Chondrocyte (in vitro differentiated cells): ENCODE measurements at regions not wholly inside any gene's neighbourhood (a gene's known extent, or its start where the extent isn't known, plus 50 kb on each side); places are given as distances from the start of the nearest gene placed in this dataset.

Experiments used
- DNase-seq: peaks from one replicate; pipeline ENCODE4 v3.0.0; 2021; ENCODE audit warnings: mixed read lengths, low spot score
- H3K27ac Mint-ChIP-seq: one replicate; pipeline ENCODE4 v1.8.0; 2021; ENCODE audit warnings: mild to moderate bottlenecking, moderate library complexity, mixed read lengths; ENCODE audit not compliant: unreplicated experiment
- H3K27me3 Mint-ChIP-seq: 2 replicates; pipeline ENCODE4 v1.8.0; 2021; ENCODE audit warnings: low read depth, mixed read lengths
- H3K36me3 Mint-ChIP-seq: 2 replicates; pipeline ENCODE4 v1.8.0; 2021; ENCODE audit warnings: low read depth, mixed read lengths
- H3K4me1 Mint-ChIP-seq: 2 replicates; pipeline ENCODE4 v1.8.0; 2021; ENCODE audit warnings: low read depth, mild to moderate bottlenecking, mixed read lengths
- H3K4me3 Mint-ChIP-seq: one replicate; pipeline ENCODE4 v1.8.0; 2021; ENCODE audit warnings: mild to moderate bottlenecking, moderate library complexity, mixed read lengths; ENCODE audit not compliant: unreplicated experiment
- H3K9me3 Mint-ChIP-seq: 2 replicates; pipeline ENCODE4 v1.8.0; 2021; ENCODE audit warnings: low read depth, mixed read lengths
- TF ChIP-seq, protein P1 (sequence below): fragments of 200-600 bp; sonication (generic); IDR thresholded peaks from 2 replicates; pipeline ENCODE4 v1.5.0; 2021; ENCODE audit warnings: antibody characterized with exemption, mild to moderate bottlenecking, moderate library complexity

DNA sequence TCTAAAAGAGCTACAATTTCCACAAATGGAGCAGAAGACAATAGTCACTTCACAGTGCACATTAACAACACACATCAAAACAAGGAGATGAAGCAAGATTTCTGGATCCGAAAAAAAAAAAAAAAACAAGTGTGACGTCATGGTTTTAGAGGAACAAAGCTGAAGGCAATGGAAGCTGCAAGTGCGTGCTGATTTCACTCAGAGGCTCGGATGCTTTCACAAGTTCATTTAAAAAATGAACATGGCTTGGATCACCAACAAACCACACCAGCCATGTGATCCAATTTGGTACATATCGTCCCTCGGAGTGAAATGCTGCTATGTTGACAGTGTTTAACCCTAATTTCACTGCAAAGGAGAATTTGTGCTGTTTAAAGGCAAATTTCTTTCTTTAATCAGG lies 337.0 kb upstream of the PRKCQ start:
- Mint-ChIP-seq H3K27ac (no peak overlapping the region), H3K4me1 (peaks cover 5% of the 10 kb centered on the region), H3K4me3 (no peak overlapping the region), H3K9me3 (no peaks in the 10 kb centered on the region), H3K36me3 (peaks cover 1% of the 10 kb centered on the region), H3K27me3 (no peaks in the 10 kb centered on the region)
- DNase-seq: no peak
- TF ChIP-seq, protein P1, sequence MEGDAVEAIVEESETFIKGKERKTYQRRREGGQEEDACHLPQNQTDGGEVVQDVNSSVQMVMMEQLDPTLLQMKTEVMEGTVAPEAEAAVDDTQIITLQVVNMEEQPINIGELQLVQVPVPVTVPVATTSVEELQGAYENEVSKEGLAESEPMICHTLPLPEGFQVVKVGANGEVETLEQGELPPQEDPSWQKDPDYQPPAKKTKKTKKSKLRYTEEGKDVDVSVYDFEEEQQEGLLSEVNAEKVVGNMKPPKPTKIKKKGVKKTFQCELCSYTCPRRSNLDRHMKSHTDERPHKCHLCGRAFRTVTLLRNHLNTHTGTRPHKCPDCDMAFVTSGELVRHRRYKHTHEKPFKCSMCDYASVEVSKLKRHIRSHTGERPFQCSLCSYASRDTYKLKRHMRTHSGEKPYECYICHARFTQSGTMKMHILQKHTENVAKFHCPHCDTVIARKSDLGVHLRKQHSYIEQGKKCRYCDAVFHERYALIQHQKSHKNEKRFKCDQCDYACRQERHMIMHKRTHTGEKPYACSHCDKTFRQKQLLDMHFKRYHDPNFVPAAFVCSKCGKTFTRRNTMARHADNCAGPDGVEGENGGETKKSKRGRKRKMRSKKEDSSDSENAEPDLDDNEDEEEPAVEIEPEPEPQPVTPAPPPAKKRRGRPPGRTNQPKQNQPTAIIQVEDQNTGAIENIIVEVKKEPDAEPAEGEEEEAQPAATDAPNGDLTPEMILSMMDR: no peak

DNA sequence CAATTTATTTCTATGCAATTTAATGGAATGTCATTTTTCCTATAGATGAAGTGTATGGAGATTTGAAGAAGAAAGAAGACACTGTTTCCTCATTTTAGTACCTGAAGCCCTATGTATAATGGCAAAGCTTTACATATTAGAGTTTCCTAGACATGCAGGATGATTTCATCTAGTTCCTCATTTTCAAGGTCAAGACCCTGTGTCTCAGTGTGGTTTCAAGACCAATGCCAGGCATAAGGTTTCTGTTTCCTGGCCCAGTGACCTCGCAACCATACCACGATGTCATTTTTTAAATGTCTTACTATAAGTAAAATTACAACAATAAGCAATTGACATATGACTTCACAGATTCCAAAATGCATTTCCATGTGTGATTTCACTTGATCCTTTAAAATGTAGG lies 336.5 kb upstream of the PRKCQ start:
- no peak overlapping the region for H3K4me3 Mint-ChIP-seq
- H3K27me3 Mint-ChIP-seq: no peaks in the 10 kb centered on the region
- H3K36me3 Mint-ChIP-seq: peaks cover 1% of the 10 kb centered on the region
- TF ChIP-seq, protein P1: no peak
- H3K9me3 Mint-ChIP-seq: no peaks in the 10 kb centered on the region
- H3K27ac Mint-ChIP-seq: no peak overlapping the region
- DNase-seq: no peak
- peaks cover 5% of the 10 kb centered on the region for H3K4me1 Mint-ChIP-seq

DNA sequence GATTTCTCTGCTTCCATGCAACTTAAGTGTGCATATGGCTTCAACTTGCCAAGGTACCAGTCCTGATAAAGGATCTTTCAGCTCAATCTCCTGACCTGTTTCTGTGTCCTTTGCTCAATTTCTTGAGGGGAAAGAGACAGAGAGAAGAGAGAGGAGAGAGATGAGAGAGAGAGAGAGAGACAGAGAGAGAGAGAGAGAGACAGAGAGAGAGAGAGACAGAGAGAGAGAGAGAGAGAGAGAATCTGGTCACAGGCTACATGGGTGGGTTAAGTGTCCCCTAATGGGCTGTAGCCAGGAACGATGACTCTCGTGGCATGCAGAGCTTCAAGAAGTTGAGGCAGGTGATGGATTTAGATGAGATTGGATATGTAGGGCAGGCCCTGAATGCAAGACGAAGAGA lies 335.2 kb upstream of the PRKCQ start:
- TF ChIP-seq, protein P1: no peak
- H3K27me3 Mint-ChIP-seq: no peaks in the 10 kb centered on the region
- no peak overlapping the region for H3K4me3 Mint-ChIP-seq
- no peaks in the 10 kb centered on the region for H3K9me3 Mint-ChIP-seq
- H3K36me3 Mint-ChIP-seq: peaks cover 1% of the 10 kb centered on the region
- H3K27ac Mint-ChIP-seq: no peak overlapping the region
- DNase-seq: no peak
- peaks cover 5% of the 10 kb centered on the region for H3K4me1 Mint-ChIP-seq

DNA sequence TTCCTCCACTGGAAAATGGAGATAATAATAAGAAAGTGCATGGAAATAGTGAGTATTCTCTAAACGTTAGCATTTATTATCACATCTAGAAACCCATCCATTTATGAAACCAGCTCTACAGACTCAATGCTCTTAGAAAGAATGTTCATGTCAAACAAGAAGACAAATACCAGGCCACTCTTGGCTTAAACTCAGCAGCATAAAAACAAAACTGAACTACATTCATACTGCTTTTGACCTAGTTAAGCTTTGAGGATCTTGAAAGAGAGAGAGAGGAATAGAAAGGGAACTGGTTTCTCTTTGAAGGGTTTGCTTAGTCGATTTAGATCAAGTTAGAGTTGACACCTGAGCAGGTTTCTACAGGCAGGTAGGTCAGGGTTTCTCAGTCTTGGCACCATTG lies 332.9 kb upstream of the PRKCQ start:
- Mint-ChIP-seq H3K4me1 (no peaks in the 10 kb centered on the region), H3K36me3 (peaks cover 3% of the 10 kb centered on the region), H3K4me3 (no peak overlapping the region), H3K27me3 (no peaks in the 10 kb centered on the region), H3K9me3 (peaks cover 13% of the 10 kb centered on the region), H3K27ac (no peak overlapping the region)
- no peak for DNase-seq
- TF ChIP-seq, protein P1: no peak

DNA sequence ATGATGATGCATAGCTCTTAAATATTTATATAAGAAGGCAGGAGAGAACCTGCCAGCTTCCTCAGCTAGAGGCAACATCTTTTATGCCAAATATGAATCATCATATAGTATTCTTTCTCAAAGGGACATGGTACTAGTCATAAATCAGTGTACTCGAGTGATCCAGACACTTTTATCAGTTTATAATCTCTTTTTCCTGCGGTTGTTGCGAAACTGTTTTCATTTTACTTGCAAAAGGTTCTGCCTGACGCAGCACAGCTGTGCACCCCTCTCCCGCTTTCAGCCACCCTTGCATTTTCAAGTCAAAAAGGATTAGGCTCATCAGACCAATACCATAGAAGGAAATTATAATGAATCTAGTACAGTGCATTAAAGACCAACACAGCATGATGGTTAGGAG lies 332.3 kb upstream of the PRKCQ start:
- H3K36me3 Mint-ChIP-seq: peaks cover 1% of the 10 kb centered on the region
- H3K4me3 Mint-ChIP-seq: no peak overlapping the region
- H3K4me1 Mint-ChIP-seq: no peaks in the 10 kb centered on the region
- TF ChIP-seq, protein P1: no peak
- no peak overlapping the region for H3K27ac Mint-ChIP-seq
- H3K9me3 Mint-ChIP-seq: peaks cover 15% of the 10 kb centered on the region
- H3K27me3 Mint-ChIP-seq: no peaks in the 10 kb centered on the region
- no peak for DNase-seq
